ENCODE measurements at regions not wholly inside any gene's neighbourhood (a gene's known extent, or its start where the extent isn't known, plus 50 kb on each side); places are given as distances from the start of the nearest gene placed in this dataset.

DNA sequence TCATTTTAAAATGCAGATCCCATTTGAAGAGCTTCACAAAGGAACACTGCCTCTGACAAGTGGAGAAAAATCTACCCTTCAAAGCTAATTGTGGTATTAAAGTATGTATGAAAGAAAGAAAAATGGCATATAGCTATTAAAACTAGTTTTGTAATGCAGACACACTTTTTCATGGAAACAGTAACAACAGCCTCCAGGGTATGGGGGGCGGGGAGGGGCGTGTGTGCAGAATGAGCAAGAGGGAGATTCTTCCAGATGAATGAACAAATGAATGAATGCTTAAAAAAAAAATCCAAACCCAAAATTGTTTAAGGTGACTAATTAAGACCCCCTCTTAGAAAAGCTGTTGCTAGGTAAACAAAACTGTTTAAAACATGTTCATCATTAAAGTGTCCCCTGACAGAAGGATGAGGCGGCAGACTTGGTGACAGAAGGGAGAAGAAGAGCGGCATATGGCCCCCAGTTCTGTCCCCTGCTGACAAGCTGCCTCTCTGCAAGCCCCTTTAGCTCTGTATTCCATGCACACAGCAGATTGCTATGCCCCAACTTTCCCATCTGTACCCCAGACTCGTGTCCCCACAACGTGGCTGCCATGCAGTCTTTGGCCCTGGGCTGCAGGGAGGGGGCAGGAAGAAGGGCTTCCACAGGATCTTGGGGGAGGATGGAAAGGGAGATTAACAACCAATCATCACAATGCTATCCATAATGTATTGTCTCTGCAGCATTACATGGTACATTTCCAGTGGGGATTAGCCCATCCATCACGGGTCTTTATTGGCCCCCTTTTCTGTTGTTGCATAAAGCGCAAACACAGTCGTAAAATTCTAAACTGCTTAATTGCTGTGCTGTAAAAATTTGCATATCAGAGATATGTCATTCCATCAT is 108.4 kb upstream of the OLIG3 start:
- H3K27ac ChIP-seq = no peak overlapping the region
- peaks cover 13% of the 10 kb centered on the region for H3K4me1 ChIP-seq
- no peak overlapping the region for H3K4me3 ChIP-seq
- no peak for DNase-seq (ENCODE audit: low spot score)
- Mint-ChIP-seq H3K4me3 (no peak overlapping the region), H3K27ac (no peak overlapping the region), H3K4me1 (peaks cover 29% of the 10 kb centered on the region), H3K36me3 (no peaks in the 10 kb centered on the region), H3K9me3 (no peaks in the 10 kb centered on the region), H3K27me3 (ENCODE audit: insufficient read depth, low read depth) (peaks cover 8% of the 10 kb centered on the region)
- no peak overlapping the region for H3K9ac ChIP-seq
- no peaks in the 10 kb centered on the region for H3K27me3 ChIP-seq
- H3K9me3 ChIP-seq (ENCODE audit: low read depth) = no peaks in the 10 kb centered on the region
- no peaks in the 10 kb centered on the region for H3K79me2 ChIP-seq (ENCODE audit: low read depth)
- TF ChIP-seq, protein P1, sequence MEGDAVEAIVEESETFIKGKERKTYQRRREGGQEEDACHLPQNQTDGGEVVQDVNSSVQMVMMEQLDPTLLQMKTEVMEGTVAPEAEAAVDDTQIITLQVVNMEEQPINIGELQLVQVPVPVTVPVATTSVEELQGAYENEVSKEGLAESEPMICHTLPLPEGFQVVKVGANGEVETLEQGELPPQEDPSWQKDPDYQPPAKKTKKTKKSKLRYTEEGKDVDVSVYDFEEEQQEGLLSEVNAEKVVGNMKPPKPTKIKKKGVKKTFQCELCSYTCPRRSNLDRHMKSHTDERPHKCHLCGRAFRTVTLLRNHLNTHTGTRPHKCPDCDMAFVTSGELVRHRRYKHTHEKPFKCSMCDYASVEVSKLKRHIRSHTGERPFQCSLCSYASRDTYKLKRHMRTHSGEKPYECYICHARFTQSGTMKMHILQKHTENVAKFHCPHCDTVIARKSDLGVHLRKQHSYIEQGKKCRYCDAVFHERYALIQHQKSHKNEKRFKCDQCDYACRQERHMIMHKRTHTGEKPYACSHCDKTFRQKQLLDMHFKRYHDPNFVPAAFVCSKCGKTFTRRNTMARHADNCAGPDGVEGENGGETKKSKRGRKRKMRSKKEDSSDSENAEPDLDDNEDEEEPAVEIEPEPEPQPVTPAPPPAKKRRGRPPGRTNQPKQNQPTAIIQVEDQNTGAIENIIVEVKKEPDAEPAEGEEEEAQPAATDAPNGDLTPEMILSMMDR (IDR thresholded peaks at IDR 0.05) = no peak
- TF ChIP-seq EZH2phosphoT487 (IDR thresholded peaks at IDR 0.05) (no peak), EZH2 (IDR thresholded peaks at IDR 0.05) (no peak)
- H3K36me3 ChIP-seq = no peaks in the 10 kb centered on the region
- H2AFZ ChIP-seq (replicated peaks) = no peak overlapping the region
- H4K20me1 ChIP-seq (ENCODE audit: low read depth) = no peaks in the 10 kb centered on the region
- H3K4me2 ChIP-seq = no peak overlapping the region
- no peaks in the 10 kb centered on the region for H3F3A ChIP-seq (ENCODE audit: low read depth)

DNA sequence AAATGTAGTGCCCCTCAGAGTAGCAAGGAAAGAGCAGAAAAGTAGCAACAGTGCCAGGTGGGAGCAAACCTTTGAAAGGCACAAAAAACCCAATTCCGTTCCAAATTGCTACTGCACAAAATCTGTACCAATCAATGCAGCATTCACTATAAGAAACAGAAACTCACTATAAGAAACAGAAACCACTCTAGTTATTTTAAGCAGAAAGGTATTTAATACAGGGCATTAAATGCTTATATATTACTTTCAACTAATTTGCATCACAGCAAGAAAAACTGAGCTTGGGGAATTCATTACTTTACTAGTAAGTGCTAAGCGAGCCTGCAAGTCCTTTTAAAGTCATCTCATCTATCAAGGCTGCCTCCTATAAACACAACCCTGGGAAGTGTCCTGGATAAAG is 116.5 kb upstream of the OLIG3 start:
- no peak overlapping the region for H3K4me2 ChIP-seq
- no peak overlapping the region for H3K27ac Mint-ChIP-seq

DNA sequence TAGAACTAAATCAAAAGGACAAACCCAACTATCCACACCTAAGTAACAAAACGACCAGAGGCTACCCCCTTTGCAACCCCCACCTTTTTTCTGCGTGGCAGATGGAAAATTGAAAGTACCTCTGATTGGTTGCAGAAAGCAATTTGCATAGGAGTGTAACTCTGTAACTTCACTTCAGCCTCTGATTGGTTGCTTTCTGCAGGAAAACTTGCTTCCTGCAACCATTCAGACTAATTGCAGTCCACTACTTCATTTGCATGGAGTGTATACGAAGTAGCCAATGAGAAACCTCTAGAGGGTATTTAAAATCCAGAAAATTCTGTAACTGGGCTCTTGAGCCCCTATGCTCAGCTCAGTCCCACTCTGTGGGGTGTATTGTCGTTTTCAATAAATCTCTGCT is 129.1 kb upstream of the OLIG3 start:
- TF ChIP-seq EZH2 (IDR thresholded peaks at IDR 0.05) (no peak), EZH2phosphoT487 (IDR thresholded peaks at IDR 0.05) (no peak)
- TF ChIP-seq, protein P1 (IDR thresholded peaks at IDR 0.05) = no peak
- no peak overlapping the region for H3K4me2 ChIP-seq
- H4K20me1 ChIP-seq (ENCODE audit: low read depth) = no peaks in the 10 kb centered on the region
- DNase-seq (ENCODE audit: low spot score) = no peak
- no peaks in the 10 kb centered on the region for H3K79me2 ChIP-seq (ENCODE audit: low read depth)
- H3K27me3 ChIP-seq = no peaks in the 10 kb centered on the region
- H3K36me3 Mint-ChIP-seq = no peaks in the 10 kb centered on the region
- peaks cover 6% of the 10 kb centered on the region for H3K4me1 ChIP-seq
- peaks cover 5% of the 10 kb centered on the region for H3K27me3 Mint-ChIP-seq (ENCODE audit: insufficient read depth, low read depth)
- H3K27ac ChIP-seq = no peak overlapping the region
- H3K36me3 ChIP-seq = no peaks in the 10 kb centered on the region
- no peaks in the 10 kb centered on the region for H3K9me3 Mint-ChIP-seq
- no peaks in the 10 kb centered on the region for H3K9me3 ChIP-seq (ENCODE audit: low read depth)
- H3K27ac Mint-ChIP-seq = no peak overlapping the region
- H2AFZ ChIP-seq (replicated peaks) = peak overlapping the region; percentile 2
- H3F3A ChIP-seq (ENCODE audit: low read depth) = no peaks in the 10 kb centered on the region
- no peak overlapping the region for H3K4me3 Mint-ChIP-seq
- H3K4me3 ChIP-seq = no peak overlapping the region
- no peak overlapping the region for H3K9ac ChIP-seq
- H3K4me1 Mint-ChIP-seq = peaks cover 2% of the 10 kb centered on the region

More for the DNA sequence above, 116.5 kb upstream of the OLIG3 start:
- H3K9me3 Mint-ChIP-seq = peaks cover 8% of the 10 kb centered on the region
- H3K4me3 Mint-ChIP-seq = no peak overlapping the region
- Histone ChIP-seq H3K9me3 (ENCODE audit: low read depth) (no peaks in the 10 kb centered on the region), H3K27ac (no peak overlapping the region), H3K4me1 (no peaks in the 10 kb centered on the region), H2AFZ (replicated peaks) (no peak overlapping the region), H3K36me3 (no peaks in the 10 kb centered on the region), H3K79me2 (ENCODE audit: low read depth) (no peaks in the 10 kb centered on the region), H4K20me1 (ENCODE audit: low read depth) (no peaks in the 10 kb centered on the region), H3F3A (ENCODE audit: low read depth) (no peaks in the 10 kb centered on the region), H3K27me3 (no peaks in the 10 kb centered on the region), H3K9ac (no peak overlapping the region), H3K4me3 (no peak overlapping the region)
- no peaks in the 10 kb centered on the region for H3K36me3 Mint-ChIP-seq
- H3K27me3 Mint-ChIP-seq (ENCODE audit: insufficient read depth, low read depth) = peaks cover 2% of the 10 kb centered on the region
- no peaks in the 10 kb centered on the region for H3K4me1 Mint-ChIP-seq
- TF ChIP-seq EZH2 (IDR thresholded peaks at IDR 0.05) (no peak), EZH2phosphoT487 (IDR thresholded peaks at IDR 0.05) (no peak)
- TF ChIP-seq, protein P1 (IDR thresholded peaks at IDR 0.05) = no peak
- no peak for DNase-seq (ENCODE audit: low spot score)

All from neural progenitor cell (in vitro differentiated cells).